SK-N-SH (cell line): ENCODE measurements at regions not wholly inside any gene's neighbourhood (a gene's known extent, or its start where the extent isn't known, plus 50 kb on each side); places are given as distances from the start of the nearest gene placed in this dataset.

ENCODE experiments used
- CTCF ChIA-PET: fragments of 300-600, 350-600 bp; formaldehyde crosslinking; extraction: SDS; loops from one replicate; lab custom pipeline; 2021; lab: Yijun Ruan, JAX
- POLR2A ChIA-PET: fragments of 350-600 bp; sonication (Branson Sonifier 250); formaldehyde crosslinking; extraction: SDS; loops from one replicate; lab custom pipeline; 2020; ENCODE audit warnings: antibody characterized with exemption, inconsistent platforms; lab: Yijun Ruan, JAX
- DNase-seq: peaks from one replicate; pipeline ENCODE4 v3.0.0; 2012
- H2AFZ ChIP-seq: fragments of 200-600 bp; sonication (generic); 2 replicates; pipeline ENCODE4 v1.8.1; 2016; ENCODE audit warnings: antibody characterized with exemption, mild to moderate bottlenecking, low read depth
- H3F3A ChIP-seq: fragments of 200-600 bp; sonication (generic); replicated peaks from 2 replicates; pipeline ENCODE3; 2016; ENCODE audit warnings: antibody characterized with exemption, mild to moderate bottlenecking; ENCODE audit not compliant: insufficient read depth
- H3K27ac ChIP-seq, 2 experiments: fragments of 200-500 bp in 1 of 2; fragments of 200-600 bp in 1 of 2; sonication (Bioruptor generic) in 1 of 2; sonication (generic), shearing (Covaris generic) in 1 of 2; 2 replicates each; pipeline versions ENCODE4 v1.5.1 to v1.6.1; 2014 to 2016; ENCODE audit warnings: low read depth in 2 of 2, inconsistent platforms in 1 of 2, low read length in 1 of 2, mild to moderate bottlenecking in 1 of 2, mixed read lengths in 1 of 2
- H3K27me3 ChIP-seq: fragments of 200-600 bp; sonication (generic), shearing (Covaris generic); 2 replicates; pipeline ENCODE4 v1.6.1; 2016; ENCODE audit warnings: mixed run types; ENCODE audit not compliant: insufficient read depth
- H3K36me3 ChIP-seq, 2 experiments: fragments of 200-500 bp in 1 of 2; fragments of 200-600 bp in 1 of 2; sonication (Bioruptor generic) in 1 of 2; sonication (generic) in 1 of 2; replicated peaks in 1 of 2; 2 replicates each; pipeline versions ENCODE3 to v1.5.1; 2014 to 2016; ENCODE audit warnings: low read length in 1 of 2, mild to moderate bottlenecking in 1 of 2; ENCODE audit not compliant: insufficient read depth in 2 of 2, control insufficient read depth in 1 of 2
- H3K4me1 ChIP-seq, 2 experiments: fragments of 200-500 bp in 1 of 2; fragments of 200-600 bp in 1 of 2; sonication (Bioruptor generic) in 1 of 2; sonication (generic), shearing (Covaris generic) in 1 of 2; 2 replicates each; pipeline versions ENCODE4 v1.5.1 to v1.6.1; 2014 to 2016; ENCODE audit warnings: low read depth in 1 of 2, low read length in 1 of 2, mixed run types in 1 of 2; ENCODE audit not compliant: insufficient read depth in 2 of 2, control insufficient read depth in 1 of 2
- H3K4me2 ChIP-seq: fragments of 200-600 bp; sonication (generic), shearing (Covaris generic); 2 replicates; pipeline ENCODE4 v1.6.1; 2017; ENCODE audit warnings: mixed run types
- H3K4me3 ChIP-seq, 2 experiments: fragments of 200-500 bp in 1 of 2; fragments of 200-600 bp in 1 of 2; sonication (Bioruptor generic) in 1 of 2; sonication (generic), shearing (Covaris generic) in 1 of 2; 2 replicates each; pipeline versions ENCODE4 v1.5.1 to v1.8.1; 2014 to 2016; ENCODE audit warnings: low read depth in 2 of 2, inconsistent platforms in 1 of 2, low read length in 1 of 2, mild to moderate bottlenecking in 1 of 2, mixed read lengths in 1 of 2, moderate library complexity in 1 of 2
- H3K79me2 ChIP-seq: fragments of 200-600 bp; sonication (generic); 2 replicates; pipeline ENCODE4 v1.8.1; 2017; ENCODE audit warnings: mild to moderate bottlenecking; ENCODE audit not compliant: insufficient read depth
- H3K9ac ChIP-seq: fragments of 200-600 bp; sonication (generic); 2 replicates; pipeline ENCODE4 v1.6.1; 2017; ENCODE audit warnings: mixed run types
- H3K9me2 ChIP-seq: fragments of 200-600 bp; sonication (generic); 2 replicates; pipeline ENCODE4 v1.6.1; 2017; ENCODE audit warnings: mixed run types
- H3K9me3 ChIP-seq: fragments of 200-600 bp; sonication (generic); 2 replicates; pipeline ENCODE4 v1.6.1; 2017; ENCODE audit warnings: mixed run types, mild to moderate bottlenecking, moderate library complexity
- H4K20me1 ChIP-seq: fragments of 200-600 bp; sonication (generic); 2 replicates; pipeline ENCODE4 v1.6.1; 2017; ENCODE audit warnings: mild to moderate bottlenecking, mixed run types; ENCODE audit not compliant: insufficient read depth
- CHD2 ChIP-seq: fragments of 150-350 bp; IDR thresholded peaks from 2 replicates; pipeline ENCODE4 v1.6.1; 2018; ENCODE audit warnings: low read length; ENCODE audit not compliant: partially characterized antibody
- CTCF ChIP-seq: fragments of 200-600 bp; sonication (generic); IDR thresholded peaks from 2 replicates; pipeline ENCODE4 v1.6.1; 2017; ENCODE audit warnings: antibody characterized with exemption, mild to moderate bottlenecking, moderate library complexity
- ELF1 ChIP-seq: IDR thresholded peaks from 2 replicates; pipeline ENCODE4 v1.4.0; 2012
- EP300 ChIP-seq, 2 experiments: IDR thresholded peaks; 2 replicates each; pipeline versions ENCODE4 v1.4.0 to v1.6.1; 2012; ENCODE audit warnings: borderline replicate concordance in 1 of 2, low read depth in 1 of 2, low read length in 1 of 2
- EZH2phosphoT487 ChIP-seq: fragments of 200-600 bp; sonication (generic); IDR thresholded peaks from 2 replicates; pipeline ENCODE4 v1.6.1; 2017; ENCODE audit warnings: low read depth, mixed run types, mild to moderate bottlenecking, antibody characterized with exemption, moderate library complexity, borderline replicate concordance
- FOSL2 ChIP-seq: IDR thresholded peaks from 2 replicates; pipeline ENCODE4 v1.4.0; 2012; ENCODE audit warnings: low read depth, mild to moderate bottlenecking, moderate library complexity, borderline replicate concordance
- FOXJ3 ChIP-seq: sonication (generic); formaldehyde crosslinking; IDR thresholded peaks from 2 replicates; pipeline ENCODE4 v1.5.1; 2020; ENCODE audit warnings: mild to moderate bottlenecking, missing genetic modification reagents
- GABPA ChIP-seq: IDR thresholded peaks from 2 replicates; pipeline ENCODE4 v1.4.0; 2012; ENCODE audit warnings: low read depth, mild to moderate bottlenecking
- GATA2 ChIP-seq: sonication (generic); formaldehyde crosslinking; IDR thresholded peaks from 2 replicates; pipeline ENCODE4 v1.5.0; 2020; ENCODE audit warnings: mild to moderate bottlenecking, missing genetic modification reagents
- IRF3 ChIP-seq: fragments of 150-350 bp; IDR thresholded peaks from 2 replicates; pipeline ENCODE4 v1.6.1; 2016; ENCODE audit warnings: mild to moderate bottlenecking, low read depth, low read length
- JUND ChIP-seq: IDR thresholded peaks from 2 replicates; pipeline ENCODE4 v1.4.0; 2012
- MAX ChIP-seq: IDR thresholded peaks from 2 replicates; pipeline ENCODE4 v1.4.0; 2012; ENCODE audit warnings: low read depth
- MEF2A ChIP-seq: IDR thresholded peaks from 2 replicates; pipeline ENCODE4 v1.4.0; 2012; ENCODE audit warnings: low read depth, borderline replicate concordance
- MXI1 ChIP-seq: IDR thresholded peaks from 2 replicates; pipeline ENCODE4 v1.6.1; 2012; ENCODE audit warnings: mild to moderate bottlenecking, low read depth, low read length, improper control_type of control experiment
- NRF1 ChIP-seq: IDR thresholded peaks from 2 replicates; pipeline ENCODE4 v1.6.1; 2012; ENCODE audit warnings: low read depth, mild to moderate bottlenecking, low read length
- PBX3 ChIP-seq: IDR thresholded peaks from 2 replicates; pipeline ENCODE4; 2012
- POLR2AphosphoS5 ChIP-seq: IDR thresholded peaks from 2 replicates; pipeline ENCODE4 v1.6.1; 2012; ENCODE audit warnings: low read depth, low read length
- RAD21 ChIP-seq: IDR thresholded peaks from 2 replicates; pipeline ENCODE4 v1.6.1; 2012; ENCODE audit warnings: mild to moderate bottlenecking, low read length
- RCOR1 ChIP-seq: fragments of 150-350 bp; IDR thresholded peaks from 2 replicates; pipeline ENCODE4 v1.6.1; 2017; ENCODE audit warnings: antibody characterized with exemption, low read length
- REST ChIP-seq: IDR thresholded peaks from 2 replicates; pipeline ENCODE4 v1.6.1; 2012; ENCODE audit warnings: mild to moderate bottlenecking, low read depth, low read length, moderate library complexity
- RFX5 ChIP-seq: IDR thresholded peaks from 2 replicates; pipeline ENCODE4 v1.6.1; 2012; ENCODE audit warnings: mild to moderate bottlenecking, improper control_type of control experiment, low read length
- SIN3A ChIP-seq: IDR thresholded peaks from 2 replicates; pipeline ENCODE4 v1.6.1; 2012; ENCODE audit warnings: low read depth, mild to moderate bottlenecking, low read length, moderate library complexity, borderline replicate concordance
- SMC3 ChIP-seq: IDR thresholded peaks from 2 replicates; pipeline ENCODE4 v1.6.1; 2012; ENCODE audit warnings: low read depth, low read length, improper control_type of control experiment
- TAF1 ChIP-seq: IDR thresholded peaks from 2 replicates; pipeline ENCODE4 v1.6.1; 2012; ENCODE audit warnings: low read depth, mild to moderate bottlenecking, low read length, moderate library complexity, borderline replicate concordance
- TCF12 ChIP-seq: IDR thresholded peaks from 2 replicates; pipeline ENCODE4 v1.4.0; 2012
- USF2 ChIP-seq: fragments of 150-350 bp; IDR thresholded peaks from 2 replicates; pipeline ENCODE4 v1.6.1; 2017; ENCODE audit warnings: antibody characterized with exemption, low read length, low read depth, borderline replicate concordance
- YY1 ChIP-seq: IDR thresholded peaks from 2 replicates; pipeline ENCODE4 v1.4.0; 2012; ENCODE audit warnings: low read depth, mild to moderate bottlenecking
- WGBS: methylation state at CpG from one replicate; pipeline ENCODE4 v1.1.6; 2017; ENCODE audit warnings: low lambda C conversion rate; 5-methylcytosine and 5-hydroxymethylcytosine counted together

- CTCF ChIA-PET, result interaction anchor here (0.7 to 1.5 kb wide), 2 partner anchors 308 to 309 kb away, joined by 3 read pairs; no protein-coding TSS in a partner anchor
- TF ChIP-seq IRF3 (no peak), MXI1 (no peak), TCF12 (peak; percentile 84), CTCF (no peak), POLR2AphosphoS5 (peak; percentile 32; the same call in 1 of the 2 replicates), RFX5 (no peak), EZH2phosphoT487 (no peak), CHD2 (no peak), PBX3 (peak; percentile 48; the same call in 1 of the 2 replicates), MEF2A (peak; percentile 61; the same call in 1 of the 2 replicates), REST (no peak), RCOR1 (no peak), GABPA (no peak), MAX (no peak), NRF1 (no peak), USF2 (no peak), GATA2 (CRISPR knock-in tag) (no peak), SMC3 (no peak), YY1 (no peak), JUND (peak; percentile 29; the same call in 1 of the 2 replicates), FOXJ3 (CRISPR knock-in tag) (no peak), RAD21 (no peak), SIN3A (no peak), FOSL2 (peak; percentile 27; the same call in 1 of the 2 replicates), ELF1 (no peak), TAF1 (no peak), EP300 (IDR thresholded peaks at IDR 0.05; ENCODE audit: borderline replicate concordance in 1 of 2, low read depth in 1 of 2, low read length in 1 of 2) (peak; percentile 5 to 48; a peak in 1 of 4 replicates)
These were observed 91.0 kb upstream of the PLPPR4 start for GRCh38 chr1:99173282-99173681.

More at GRCh38 chr1:99173282-99173681, 91.0 kb upstream of the PLPPR4 start:
- POLR2A ChIA-PET, result no interaction called here
- Histone ChIP-seq H3F3A (peaks cover 27% of the 10 kb centered on the region), H3K9ac (peak overlapping the region; percentile 26; the same call in 1 of the 2 replicates), H3K9me2 (no peaks in the 10 kb centered on the region; the same call in 1 of the 2 replicates), H3K36me3 (no peaks in the 10 kb centered on the region), H3K4me2 (peak overlapping the region; percentile 44; the same call in 1 of the 2 replicates), H3K4me1 (peaks cover 14 to 27% of the 10 kb centered on the region in 2 experiments), H3K79me2 (no peaks in the 10 kb centered on the region), H3K4me3 (no peak overlapping the region), H2AFZ (no peak overlapping the region), H3K27ac (peak overlapping the region; percentile 25 to 76; a peak in 3 of 4 replicates), H3K9me3 (no peaks in the 10 kb centered on the region), H3K27me3 (no peaks in the 10 kb centered on the region), H4K20me1 (no peaks in the 10 kb centered on the region)
- 54% methylated on average over 3 of the region's 3 CpGs for WGBS
- DNase-seq, result no peak
